SK-N-SH treated with all-trans-retinoic acid at 6 μM for 48 hours (cell line): ENCODE measurements at regions not wholly inside any gene's neighbourhood (a gene's known extent, or its start where the extent isn't known, plus 50 kb on each side); places are given as distances from the start of the nearest gene placed in this dataset.

ENCODE experiments used
- ATAC-seq: fragments of 200-7000 bp; cut with Tn5 transposase; 3 replicates; pipeline ENCODE4 v1.9.1; 2020; ENCODE audit warnings: mild to moderate bottlenecking, moderate library complexity
- ARNTL ChIP-seq: fragments of 450-650 bp; formaldehyde crosslinking; IDR thresholded peaks from 2 replicates; pipeline ENCODE4 v1.5.0; 2020; ENCODE audit warnings: low read depth, mild to moderate bottlenecking, moderate library complexity, borderline replicate concordance
- BACH2 ChIP-seq: fragments of 250-450 bp; sonication (Bioruptor Pico); IDR thresholded peaks from 2 replicates; pipeline ENCODE4 v1.9.0; 2021; ENCODE audit warnings: mild to moderate bottlenecking, borderline replicate concordance
- CSDC2 ChIP-seq: fragments of 250-450 bp; sonication (Bioruptor Pico); IDR thresholded peaks from 2 replicates; pipeline ENCODE4 v1.5.0; 2020; ENCODE audit warnings: mild to moderate bottlenecking, moderate library complexity
- CSRNP3 ChIP-seq: fragments of 250-450 bp; sonication (Bioruptor Pico); IDR thresholded peaks from 2 replicates; pipeline ENCODE4 v1.5.1; 2021; ENCODE audit warnings: mild to moderate bottlenecking, moderate library complexity
- ESRRG ChIP-seq: fragments of 250-450 bp; sonication (Bioruptor Pico); IDR thresholded peaks from 2 replicates; pipeline ENCODE4 v1.6.1; 2021; ENCODE audit warnings: mild to moderate bottlenecking
- GLIS3 ChIP-seq: fragments of 250-450 bp; sonication (Bioruptor Pico); IDR thresholded peaks from 2 replicates; pipeline ENCODE4 v1.5.0; 2020; ENCODE audit warnings: mild to moderate bottlenecking, moderate library complexity
- ISL1 ChIP-seq: fragments of 250-450 bp; sonication (Bioruptor Pico); IDR thresholded peaks from 2 replicates; pipeline ENCODE4 v2.1.2; 2022; ENCODE audit warnings: mild to moderate bottlenecking, moderate library complexity
- OSR1 ChIP-seq: fragments of 250-450 bp; sonication (Bioruptor Pico); IDR thresholded peaks from 2 replicates; pipeline ENCODE4 v1.8.0; 2022; ENCODE audit warnings: moderate library complexity, mild to moderate bottlenecking, inconsistent platforms
- POU6F1 ChIP-seq: fragments of 250-450 bp; sonication (Bioruptor Pico); IDR thresholded peaks from 2 replicates; pipeline ENCODE4 v1.8.0; 2021; ENCODE audit warnings: low read depth, mild to moderate bottlenecking, moderate library complexity, borderline replicate concordance
- PPARA ChIP-seq: fragments of 250-450 bp; sonication (Bioruptor Pico); IDR thresholded peaks from 2 replicates; pipeline ENCODE4 v1.5.0; 2020; ENCODE audit warnings: mild to moderate bottlenecking, borderline replicate concordance
- RARB ChIP-seq: fragments of 250-450 bp; sonication (Bioruptor Pico); IDR thresholded peaks from 2 replicates; pipeline ENCODE4 v1.8.0; 2021; ENCODE audit warnings: mild to moderate bottlenecking, moderate library complexity
- SNAI2 ChIP-seq: fragments of 250-450 bp; sonication (Bioruptor Pico); IDR thresholded peaks from 2 replicates; pipeline ENCODE4 v1.5.0; 2020; ENCODE audit warnings: mild to moderate bottlenecking, moderate library complexity
- TCF4 ChIP-seq: fragments of 250-450 bp; sonication (Bioruptor Pico); IDR thresholded peaks from 2 replicates; pipeline ENCODE4 v1.8.0; 2021; ENCODE audit warnings: mild to moderate bottlenecking, moderate library complexity, borderline replicate concordance
- TOX ChIP-seq: fragments of 250-450 bp; sonication (Bioruptor Pico); IDR thresholded peaks from 2 replicates; pipeline ENCODE4 v1.8.0; 2021; ENCODE audit warnings: mild to moderate bottlenecking, moderate library complexity, borderline replicate concordance
- ZC3H10 ChIP-seq: fragments of 250-450 bp; sonication (Bioruptor Pico); IDR thresholded peaks from 2 replicates; pipeline ENCODE4 v1.5.1; 2021; ENCODE audit warnings: mild to moderate bottlenecking, moderate library complexity
- ZFP3 ChIP-seq: fragments of 250-450 bp; sonication (Bioruptor Pico); IDR thresholded peaks from 2 replicates; pipeline ENCODE4 v1.5.0; 2020; ENCODE audit warnings: mild to moderate bottlenecking, moderate library complexity
- ZFP30 ChIP-seq: fragments of 450-650 bp; formaldehyde crosslinking; IDR thresholded peaks from 2 replicates; pipeline ENCODE4 v1.5.0; 2022; ENCODE audit warnings: mild to moderate bottlenecking, moderate library complexity
- ZNF565 ChIP-seq: fragments of 450-650 bp; formaldehyde crosslinking; conservative IDR thresholded peaks from 2 replicates; pipeline ENCODE4 v1.5.0; 2020; ENCODE audit warnings: low read depth, mild to moderate bottlenecking, moderate library complexity
- ZNF70 ChIP-seq: fragments of 450-650 bp; formaldehyde crosslinking; IDR thresholded peaks from 2 replicates; pipeline ENCODE4 v1.5.0; 2020; ENCODE audit warnings: mild to moderate bottlenecking, moderate library complexity
- ZNF8 ChIP-seq: fragments of 450-650 bp; formaldehyde crosslinking; IDR thresholded peaks from 2 replicates; pipeline ENCODE4 v1.5.0; 2020; ENCODE audit warnings: mild to moderate bottlenecking, moderate library complexity
- TF ChIP-seq, protein P1 (sequence below): fragments of 250-450 bp; sonication (Bioruptor Pico); IDR thresholded peaks from 2 replicates; pipeline ENCODE4 v1.5.0; 2020; ENCODE audit warnings: mild to moderate bottlenecking, moderate library complexity

- no peak for ATAC-seq
- no peak for TF ChIP-seq RARB (CRISPR knock-in tag)
- TF ChIP-seq TCF4: no peak
- no peak for TF ChIP-seq ZNF70
Measured at GRCh38 chr12:126688556-126688955, 1578.4 kb upstream of the TMEM132C start.

DNA sequence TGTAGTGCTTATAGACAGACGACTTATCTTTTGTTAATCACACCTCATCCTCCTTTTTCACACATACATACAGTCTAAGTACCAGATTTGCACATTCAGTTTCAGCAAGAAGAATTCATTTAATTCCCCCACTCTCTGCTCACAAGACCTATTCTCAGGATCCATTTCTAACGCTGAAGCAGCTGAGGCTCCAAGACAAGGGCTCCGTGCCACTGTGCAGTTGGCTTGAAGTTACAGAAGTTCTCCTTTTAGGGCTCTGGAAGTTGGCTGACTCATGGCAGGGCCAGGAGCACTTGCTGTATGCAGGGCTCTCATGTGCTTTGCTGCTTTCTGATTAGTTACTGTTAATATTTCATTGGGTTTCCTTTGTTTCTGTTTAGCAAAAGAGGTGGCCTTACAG, 1566.9 kb upstream of the TMEM132C start:
- ATAC-seq: no peak
- no peak for TF ChIP-seq ZNF70
- TF ChIP-seq BACH2 (CRISPR knock-in tag): no peak
- TF ChIP-seq CSDC2: no peak

- no peak for TF ChIP-seq ISL1
- TF ChIP-seq ESRRG (CRISPR knock-in tag): no peak
- ATAC-seq: no peak
Measured at GRCh38 chr12:126704609-126705008, 1562.4 kb upstream of the TMEM132C start.

DNA sequence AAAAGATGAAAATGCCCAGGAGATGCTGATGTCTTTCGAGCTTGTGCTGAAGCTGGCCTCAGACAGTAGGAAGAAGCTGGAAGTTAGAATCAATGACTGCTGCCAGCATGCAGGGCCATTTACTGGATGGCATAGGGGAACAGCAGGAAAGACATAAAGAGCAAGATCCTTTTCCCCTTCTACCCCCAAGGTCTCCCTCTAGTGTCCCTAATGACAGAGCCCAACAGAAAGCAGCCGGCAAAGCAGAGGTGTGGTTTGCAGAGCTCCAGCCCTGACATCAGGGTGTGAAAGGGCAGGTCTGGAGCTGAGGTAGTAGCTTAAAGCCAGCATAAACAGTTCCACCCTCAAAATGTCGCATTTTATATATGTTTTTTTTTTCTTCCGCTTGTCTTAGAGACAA, 1560.7 kb upstream of the TMEM132C start:
- ATAC-seq: peak; percentile 12; the same call in 1 of the 3 replicates
- TF ChIP-seq ESRRG (CRISPR knock-in tag): no peak
- no peak for TF ChIP-seq ARNTL (CRISPR knock-in tag)
- TF ChIP-seq ZNF8 (CRISPR knock-in tag): no peak
- no peak for TF ChIP-seq CSRNP3 (CRISPR knock-in tag)
- TF ChIP-seq POU6F1: no peak
- no peak for TF ChIP-seq GLIS3 (CRISPR knock-in tag)
- no peak for TF ChIP-seq BACH2 (CRISPR knock-in tag)
- TF ChIP-seq TOX (CRISPR knock-in tag): no peak
- TF ChIP-seq ZFP30: no peak
- TF ChIP-seq OSR1: no peak
- TF ChIP-seq, protein P1, sequence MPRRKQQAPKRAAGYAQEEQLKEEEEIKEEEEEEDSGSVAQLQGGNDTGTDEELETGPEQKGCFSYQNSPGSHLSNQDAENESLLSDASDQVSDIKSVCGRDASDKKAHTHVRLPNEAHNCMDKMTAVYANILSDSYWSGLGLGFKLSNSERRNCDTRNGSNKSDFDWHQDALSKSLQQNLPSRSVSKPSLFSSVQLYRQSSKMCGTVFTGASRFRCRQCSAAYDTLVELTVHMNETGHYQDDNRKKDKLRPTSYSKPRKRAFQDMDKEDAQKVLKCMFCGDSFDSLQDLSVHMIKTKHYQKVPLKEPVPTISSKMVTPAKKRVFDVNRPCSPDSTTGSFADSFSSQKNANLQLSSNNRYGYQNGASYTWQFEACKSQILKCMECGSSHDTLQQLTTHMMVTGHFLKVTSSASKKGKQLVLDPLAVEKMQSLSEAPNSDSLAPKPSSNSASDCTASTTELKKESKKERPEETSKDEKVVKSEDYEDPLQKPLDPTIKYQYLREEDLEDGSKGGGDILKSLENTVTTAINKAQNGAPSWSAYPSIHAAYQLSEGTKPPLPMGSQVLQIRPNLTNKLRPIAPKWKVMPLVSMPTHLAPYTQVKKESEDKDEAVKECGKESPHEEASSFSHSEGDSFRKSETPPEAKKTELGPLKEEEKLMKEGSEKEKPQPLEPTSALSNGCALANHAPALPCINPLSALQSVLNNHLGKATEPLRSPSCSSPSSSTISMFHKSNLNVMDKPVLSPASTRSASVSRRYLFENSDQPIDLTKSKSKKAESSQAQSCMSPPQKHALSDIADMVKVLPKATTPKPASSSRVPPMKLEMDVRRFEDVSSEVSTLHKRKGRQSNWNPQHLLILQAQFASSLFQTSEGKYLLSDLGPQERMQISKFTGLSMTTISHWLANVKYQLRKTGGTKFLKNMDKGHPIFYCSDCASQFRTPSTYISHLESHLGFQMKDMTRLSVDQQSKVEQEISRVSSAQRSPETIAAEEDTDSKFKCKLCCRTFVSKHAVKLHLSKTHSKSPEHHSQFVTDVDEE: no peak
- no peak for TF ChIP-seq SNAI2 (CRISPR knock-in tag)
- TF ChIP-seq ZC3H10: no peak
- no peak for TF ChIP-seq ZFP3 (CRISPR knock-in tag)
- TF ChIP-seq ZNF565 (CRISPR knock-in tag): no peak
- no peak for TF ChIP-seq ZNF70
- TF ChIP-seq PPARA (CRISPR knock-in tag): no peak

GRCh38 chr12:126708492-126708896, 1558.5 kb upstream of the TMEM132C start:
- peak; percentile 96 for ATAC-seq
- no peak for TF ChIP-seq RARB (CRISPR knock-in tag)
- TF ChIP-seq ARNTL (CRISPR knock-in tag): no peak
- TF ChIP-seq ZFP30: no peak
- TF ChIP-seq ZNF70: no peak
- TF ChIP-seq TOX (CRISPR knock-in tag): no peak
- TF ChIP-seq ESRRG (CRISPR knock-in tag): no peak
- TF ChIP-seq ZNF565 (CRISPR knock-in tag): no peak
- TF ChIP-seq CSRNP3 (CRISPR knock-in tag): no peak
- no peak for TF ChIP-seq OSR1
- TF ChIP-seq ZFP3 (CRISPR knock-in tag): no peak
- no peak for TF ChIP-seq ZNF8 (CRISPR knock-in tag)
- TF ChIP-seq, protein P1: no peak
